ENCODE measurements at regions not wholly inside any gene's neighbourhood (a gene's known extent, or its start where the extent isn't known, plus 50 kb on each side); places are given as distances from the start of the nearest gene placed in this dataset.

DNA sequence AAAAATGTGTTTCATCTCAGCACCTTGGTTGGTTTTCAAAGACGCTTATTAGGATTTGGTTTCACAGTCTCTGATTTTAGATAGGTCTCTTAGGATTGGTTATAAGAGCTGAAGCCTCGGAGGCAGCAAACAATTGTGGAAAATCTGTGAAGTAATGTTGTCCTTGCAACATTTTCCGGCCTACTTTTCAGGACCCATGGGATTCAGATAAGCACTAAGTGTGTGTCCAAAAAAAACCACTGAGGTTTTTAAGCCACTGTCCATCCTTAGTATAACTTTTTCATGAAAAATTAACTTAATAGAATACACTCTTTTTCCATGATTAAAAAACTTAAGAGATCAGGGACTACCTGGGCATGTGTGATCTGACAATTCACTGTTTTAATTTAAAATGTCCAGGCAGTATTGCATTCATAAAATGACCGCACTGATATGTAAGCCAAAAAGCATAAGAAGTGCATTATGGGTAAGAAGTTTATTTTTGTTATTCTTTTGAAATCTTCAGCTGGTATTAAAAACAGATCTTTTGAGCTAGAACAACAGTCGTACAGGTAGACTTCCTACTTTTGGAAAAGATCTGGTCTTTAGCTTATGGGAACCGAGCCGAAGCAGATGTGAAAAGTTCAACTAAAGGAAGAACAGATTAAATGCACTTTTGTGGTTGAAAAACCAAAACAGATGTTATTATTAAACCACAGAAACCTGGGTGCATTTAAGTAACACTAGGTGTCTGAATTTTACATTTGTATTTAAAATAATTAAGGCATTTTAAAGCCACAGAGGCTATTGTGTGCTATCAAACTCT lies 479.4 kb upstream of the ZEB2 start:
- TF ChIP-seq POLR2A (IDR thresholded peaks at IDR 0.05) (no peak), EP300 (IDR thresholded peaks at IDR 0.05) (no peak)
- TF ChIP-seq, protein P1, sequence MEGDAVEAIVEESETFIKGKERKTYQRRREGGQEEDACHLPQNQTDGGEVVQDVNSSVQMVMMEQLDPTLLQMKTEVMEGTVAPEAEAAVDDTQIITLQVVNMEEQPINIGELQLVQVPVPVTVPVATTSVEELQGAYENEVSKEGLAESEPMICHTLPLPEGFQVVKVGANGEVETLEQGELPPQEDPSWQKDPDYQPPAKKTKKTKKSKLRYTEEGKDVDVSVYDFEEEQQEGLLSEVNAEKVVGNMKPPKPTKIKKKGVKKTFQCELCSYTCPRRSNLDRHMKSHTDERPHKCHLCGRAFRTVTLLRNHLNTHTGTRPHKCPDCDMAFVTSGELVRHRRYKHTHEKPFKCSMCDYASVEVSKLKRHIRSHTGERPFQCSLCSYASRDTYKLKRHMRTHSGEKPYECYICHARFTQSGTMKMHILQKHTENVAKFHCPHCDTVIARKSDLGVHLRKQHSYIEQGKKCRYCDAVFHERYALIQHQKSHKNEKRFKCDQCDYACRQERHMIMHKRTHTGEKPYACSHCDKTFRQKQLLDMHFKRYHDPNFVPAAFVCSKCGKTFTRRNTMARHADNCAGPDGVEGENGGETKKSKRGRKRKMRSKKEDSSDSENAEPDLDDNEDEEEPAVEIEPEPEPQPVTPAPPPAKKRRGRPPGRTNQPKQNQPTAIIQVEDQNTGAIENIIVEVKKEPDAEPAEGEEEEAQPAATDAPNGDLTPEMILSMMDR (IDR thresholded peaks at IDR 0.05), result no peak
